Fibroblast of lung (primary cell): ENCODE measurements at regions not wholly inside any gene's neighbourhood (a gene's known extent, or its start where the extent isn't known, plus 50 kb on each side); places are given as distances from the start of the nearest gene placed in this dataset.

ENCODE experiments used
- DNase-seq, 2 donors: peaks; one replicate each; pipeline versions ENCODE4 v3.0.0 to v3.0.0-alpha.2; 2010; ENCODE audit warnings: low read depth in 2 of 2
- H2AFZ ChIP-seq: 2 replicates; pipeline ENCODE4 v1.5.1; 2012; ENCODE audit warnings: low read length, control low read depth, inconsistent platforms
- H3K27ac ChIP-seq: 2 replicates; pipeline ENCODE4 v1.5.1; 2011; ENCODE audit warnings: low read length, control low read depth; ENCODE audit not compliant: insufficient read depth
- H3K27me3 ChIP-seq: 2 replicates; pipeline ENCODE4 v1.5.1; 2011; ENCODE audit warnings: mild to moderate bottlenecking, low read length; ENCODE audit not compliant: control insufficient read depth, insufficient read depth
- H3K36me3 ChIP-seq: 2 replicates; pipeline ENCODE4 v1.5.1; 2011; ENCODE audit warnings: low read length; ENCODE audit not compliant: control insufficient read depth, insufficient read depth
- H3K4me1 ChIP-seq: 2 replicates; pipeline ENCODE4 v1.5.1; 2011; ENCODE audit warnings: low read length; ENCODE audit not compliant: control insufficient read depth, insufficient read depth; ENCODE audit errors: extremely low read depth
- H3K4me2 ChIP-seq: 2 replicates; pipeline ENCODE4 v1.5.1; 2011; ENCODE audit warnings: low read length, control low read depth; ENCODE audit not compliant: insufficient read depth; ENCODE audit errors: extremely low read depth
- H3K4me3 ChIP-seq, 4 experiments: fragments of 200-600 bp in 1 of 4; sonication (generic) in 1 of 4; replicated peaks in 1 of 4; 2 replicates each; pipeline ENCODE4 v1.5.1; 2011 to 2016; ENCODE audit warnings: low read length in 4 of 4, low read depth in 3 of 4, mild to moderate bottlenecking in 3 of 4, control low read depth in 2 of 4, inconsistent platforms in 1 of 4, mixed read lengths in 1 of 4; ENCODE audit not compliant: insufficient read depth in 1 of 4; ENCODE audit errors: control extremely low read depth in 1 of 4
- H3K79me2 ChIP-seq: 2 replicates; pipeline ENCODE4 v1.5.1; 2012; ENCODE audit warnings: mild to moderate bottlenecking, low read length, inconsistent platforms; ENCODE audit not compliant: control insufficient read depth, insufficient read depth
- H3K9ac ChIP-seq: 2 replicates; pipeline ENCODE4 v1.5.1; 2011; ENCODE audit warnings: mild to moderate bottlenecking, low read length, control low read depth; ENCODE audit not compliant: insufficient read depth
- H3K9me3 ChIP-seq: 2 replicates; pipeline ENCODE4 v1.5.1; 2012; ENCODE audit warnings: low read depth, low read length; ENCODE audit not compliant: control insufficient read depth, insufficient read depth
- H4K20me1 ChIP-seq: 2 replicates; pipeline ENCODE4 v1.5.1; 2011; ENCODE audit warnings: low read length; ENCODE audit not compliant: control insufficient read depth, insufficient read depth; ENCODE audit errors: extremely low read depth
- EZH2 ChIP-seq: IDR thresholded peaks from 2 replicates; pipeline ENCODE4 v1.5.1; 2012; ENCODE audit warnings: low read length, control low read depth, mild to moderate bottlenecking; ENCODE audit errors: missing control alignments
- TF ChIP-seq, protein P1 (sequence below), 2 donors: IDR thresholded peaks in 1 of 2; conservative IDR thresholded peaks in 1 of 2; 1 replicate in 1 of 2; 2 replicates in 1 of 2; pipeline ENCODE4 v1.5.1; 2011 to 2012; ENCODE audit warnings: low read length in 2 of 2, control low read depth in 1 of 2, inconsistent platforms in 1 of 2, low read depth in 1 of 2, mild to moderate bottlenecking in 1 of 2

GRCh38 chr6:141313986-141314385 is 818.7 kb upstream of the GJE1 start:
- H2AFZ ChIP-seq, result peak overlapping the region; percentile 19

GRCh38 chr6:141309295-141309694 is 823.4 kb upstream of the GJE1 start:
- no peak overlapping the region for H3K9ac ChIP-seq
- H3K4me1 ChIP-seq, result no peaks in the 10 kb centered on the region
- no peak overlapping the region for H2AFZ ChIP-seq
- no peak overlapping the region for H3K27ac ChIP-seq
- no peak overlapping the region for H3K4me3 ChIP-seq
- no peaks in the 10 kb centered on the region for H3K27me3 ChIP-seq
- H3K36me3 ChIP-seq, result no peaks in the 10 kb centered on the region
- H4K20me1 ChIP-seq, result no peaks in the 10 kb centered on the region
- DNase-seq, result peak in 1 of 2 donors; percentile 9
- H3K4me2 ChIP-seq, result no peak overlapping the region
- no peaks in the 10 kb centered on the region for H3K9me3 ChIP-seq
- H3K79me2 ChIP-seq, result no peaks in the 10 kb centered on the region
- TF ChIP-seq, protein P1, sequence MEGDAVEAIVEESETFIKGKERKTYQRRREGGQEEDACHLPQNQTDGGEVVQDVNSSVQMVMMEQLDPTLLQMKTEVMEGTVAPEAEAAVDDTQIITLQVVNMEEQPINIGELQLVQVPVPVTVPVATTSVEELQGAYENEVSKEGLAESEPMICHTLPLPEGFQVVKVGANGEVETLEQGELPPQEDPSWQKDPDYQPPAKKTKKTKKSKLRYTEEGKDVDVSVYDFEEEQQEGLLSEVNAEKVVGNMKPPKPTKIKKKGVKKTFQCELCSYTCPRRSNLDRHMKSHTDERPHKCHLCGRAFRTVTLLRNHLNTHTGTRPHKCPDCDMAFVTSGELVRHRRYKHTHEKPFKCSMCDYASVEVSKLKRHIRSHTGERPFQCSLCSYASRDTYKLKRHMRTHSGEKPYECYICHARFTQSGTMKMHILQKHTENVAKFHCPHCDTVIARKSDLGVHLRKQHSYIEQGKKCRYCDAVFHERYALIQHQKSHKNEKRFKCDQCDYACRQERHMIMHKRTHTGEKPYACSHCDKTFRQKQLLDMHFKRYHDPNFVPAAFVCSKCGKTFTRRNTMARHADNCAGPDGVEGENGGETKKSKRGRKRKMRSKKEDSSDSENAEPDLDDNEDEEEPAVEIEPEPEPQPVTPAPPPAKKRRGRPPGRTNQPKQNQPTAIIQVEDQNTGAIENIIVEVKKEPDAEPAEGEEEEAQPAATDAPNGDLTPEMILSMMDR (conservative IDR thresholded peaks at IDR 0.05 in 1 of 2, IDR thresholded peaks at IDR 0.05 in 1 of 2; ENCODE audit: low read depth in 1 of 2, low read length in 2 of 2), result peak in 1 of 2 donors; percentile 1
- no peak for TF ChIP-seq EZH2

More at GRCh38 chr6:141313986-141314385, 818.7 kb upstream of the GJE1 start:
- no peak for DNase-seq
- TF ChIP-seq EZH2, result no peak
- TF ChIP-seq, protein P1 (conservative IDR thresholded peaks at IDR 0.05 in 1 of 2, IDR thresholded peaks at IDR 0.05 in 1 of 2; ENCODE audit: low read depth in 1 of 2, low read length in 2 of 2), result no peak
- Histone ChIP-seq H3K79me2 (no peaks in the 10 kb centered on the region), H3K4me1 (no peaks in the 10 kb centered on the region), H3K27ac (no peak overlapping the region), H4K20me1 (no peaks in the 10 kb centered on the region), H3K27me3 (no peaks in the 10 kb centered on the region), H3K9ac (no peak overlapping the region), H3K36me3 (no peaks in the 10 kb centered on the region), H3K4me3 (no peak overlapping the region), H3K4me2 (no peak overlapping the region), H3K9me3 (no peaks in the 10 kb centered on the region)

GRCh38 chr6:141307309-141307998 is 825.3 kb upstream of the GJE1 start:
- Histone ChIP-seq H3K4me1 (no peaks in the 10 kb centered on the region), H3K36me3 (no peaks in the 10 kb centered on the region), H3K4me3 (no peak overlapping the region), H3K27me3 (no peaks in the 10 kb centered on the region), H4K20me1 (no peaks in the 10 kb centered on the region), H3K4me2 (no peak overlapping the region), H3K27ac (no peak overlapping the region), H3K9ac (no peak overlapping the region), H3K79me2 (no peaks in the 10 kb centered on the region), H3K9me3 (no peaks in the 10 kb centered on the region), H2AFZ (no peak overlapping the region)
- TF ChIP-seq EZH2, result no peak
- TF ChIP-seq, protein P1 (conservative IDR thresholded peaks at IDR 0.05 in 1 of 2, IDR thresholded peaks at IDR 0.05 in 1 of 2; ENCODE audit: low read depth in 1 of 2, low read length in 2 of 2), result no peak
- DNase-seq, result no peak
